HEK293 (cell line): ENCODE measurements at regions not wholly inside any gene's neighbourhood (a gene's known extent, or its start where the extent isn't known, plus 50 kb on each side); places are given as distances from the start of the nearest gene placed in this dataset.

Experiments
- CTCF ChIA-PET: fragments of 350-600 bp; formaldehyde crosslinking; extraction: SDS; loops from one replicate; lab custom pipeline; 2021; ENCODE audit warnings: antibody characterized with exemption; lab: Yijun Ruan, JAX
- POLR2A ChIA-PET: fragments of 300-600 bp; formaldehyde crosslinking; extraction: SDS; loops from one replicate; lab custom pipeline; 2020; ENCODE audit warnings: antibody characterized with exemption, inconsistent platforms; lab: Yijun Ruan, JAX
- H3K27ac ChIP-seq: fragments of 200-500 bp; sonication (Bioruptor generic); 2 replicates; pipeline ENCODE4 v1.5.1; 2014; ENCODE audit warnings: low read depth, low read length, control low read depth, inconsistent platforms; ENCODE audit errors: extremely low read depth
- H3K36me3 ChIP-seq, 2 experiments: fragments of 200-500 bp in 1 of 2; sonication (Bioruptor generic) in 1 of 2; 1 replicate in 1 of 2; 2 replicates in 1 of 2; pipeline ENCODE4 v1.5.1; 2014 to 2017; ENCODE audit warnings: inconsistent platforms in 2 of 2, low read length in 2 of 2; ENCODE audit not compliant: control insufficient read depth in 2 of 2, insufficient read depth in 1 of 2
- H3K4me1 ChIP-seq: fragments of 200-500 bp; sonication (Bioruptor generic); 2 replicates; pipeline ENCODE4 v1.5.1; 2014; ENCODE audit warnings: mild to moderate bottlenecking, low read length, inconsistent platforms; ENCODE audit not compliant: control insufficient read depth, insufficient read depth
- H3K4me3 ChIP-seq: 2 replicates; pipeline ENCODE4 v1.5.1; 2011; ENCODE audit warnings: low read depth, mild to moderate bottlenecking, control low read depth, low read length, moderate library complexity
- H3K9me3 ChIP-seq: fragments of 200-500 bp; sonication (Bioruptor generic); 2 replicates; pipeline ENCODE4 v1.5.1; 2014; ENCODE audit warnings: low read depth, low read length, inconsistent platforms; ENCODE audit not compliant: control insufficient read depth, insufficient read depth
- BCL6B ChIP-seq: fragments of 450-650 bp; formaldehyde crosslinking; IDR thresholded peaks from 2 replicates; pipeline ENCODE4 v1.5.1; 2017; ENCODE audit warnings: missing biosample characterization, missing genetic modification characterization
- HOXA7 ChIP-seq: sonication (generic); formaldehyde crosslinking; IDR thresholded peaks from 2 replicates; pipeline ENCODE4 v1.8.1; 2022; ENCODE audit warnings: missing genetic modification reagents, borderline replicate concordance
- KLF8 ChIP-seq: fragments of 450-650 bp; formaldehyde crosslinking; IDR thresholded peaks from 2 replicates; pipeline ENCODE4 v1.5.1; 2016; ENCODE audit warnings: missing biosample characterization, missing genetic modification characterization
- PRDM2 ChIP-seq: fragments of 450-650 bp; formaldehyde crosslinking; IDR thresholded peaks from 2 replicates; pipeline ENCODE4 v1.5.1; 2016; ENCODE audit warnings: missing biosample characterization, missing genetic modification characterization, borderline replicate concordance
- PRDM6 ChIP-seq: fragments of 450-650 bp; formaldehyde crosslinking; IDR thresholded peaks from 2 replicates; pipeline ENCODE4 v1.5.1; 2017; ENCODE audit warnings: missing biosample characterization, missing genetic modification characterization
- TRIM28 ChIP-seq: IDR thresholded peaks from 2 replicates; pipeline ENCODE4 v1.6.1; 2011; ENCODE audit warnings: low read length, control low read depth, borderline replicate concordance
- ZBTB17 ChIP-seq: fragments of 450-650 bp; formaldehyde crosslinking; IDR thresholded peaks from 2 replicates; pipeline ENCODE4 v1.5.1; 2016; ENCODE audit warnings: missing biosample characterization, missing genetic modification characterization
- ZFP3 ChIP-seq: fragments of 450-650 bp; formaldehyde crosslinking; IDR thresholded peaks from 2 replicates; pipeline ENCODE4 v1.5.1; 2016; ENCODE audit warnings: low read depth, missing biosample characterization, missing genetic modification characterization
- ZNF184 ChIP-seq: fragments of 450-650 bp; IDR thresholded peaks from 2 replicates; pipeline ENCODE4 v1.5.1; 2018; ENCODE audit warnings: missing biosample characterization, mild to moderate bottlenecking, missing genetic modification characterization
- ZNF202 ChIP-seq: fragments of 450-650 bp; formaldehyde crosslinking; IDR thresholded peaks from 2 replicates; pipeline ENCODE4 v1.5.1; 2016; ENCODE audit warnings: missing biosample characterization, missing genetic modification characterization, borderline replicate concordance
- ZNF221 ChIP-seq: fragments of 450-650 bp; formaldehyde crosslinking; IDR thresholded peaks from 2 replicates; pipeline ENCODE4 v1.5.1; 2017; ENCODE audit warnings: missing biosample characterization, missing genetic modification characterization, borderline replicate concordance
- ZNF26 ChIP-seq: fragments of 450-650 bp; formaldehyde crosslinking; IDR thresholded peaks from 2 replicates; pipeline ENCODE4 v1.5.1; 2016; ENCODE audit warnings: missing biosample characterization, missing genetic modification characterization
- ZNF521 ChIP-seq: fragments of 450-650 bp; formaldehyde crosslinking; IDR thresholded peaks from 2 replicates; pipeline ENCODE4 v1.5.1; 2017; ENCODE audit warnings: missing biosample characterization, mild to moderate bottlenecking, missing genetic modification characterization
- ZNF843 ChIP-seq: fragments of 450-650 bp; formaldehyde crosslinking; IDR thresholded peaks from 2 replicates; pipeline ENCODE4 v1.5.1; 2016; ENCODE audit warnings: missing biosample characterization, missing genetic modification characterization
- TF ChIP-seq, protein P1 (sequence below): fragments of 450-650 bp; formaldehyde crosslinking; optimal IDR thresholded peaks from 2 replicates; pipeline ENCODE3; 2016; ENCODE audit warnings: missing biosample characterization, mild to moderate bottlenecking, missing genetic modification characterization
- TF ChIP-seq, protein P2 (sequence below): fragments of 450-650 bp; formaldehyde crosslinking; IDR thresholded peaks from 2 replicates; pipeline ENCODE4 v1.5.1; 2016; ENCODE audit warnings: missing biosample characterization, missing genetic modification characterization, borderline replicate concordance

DNA sequence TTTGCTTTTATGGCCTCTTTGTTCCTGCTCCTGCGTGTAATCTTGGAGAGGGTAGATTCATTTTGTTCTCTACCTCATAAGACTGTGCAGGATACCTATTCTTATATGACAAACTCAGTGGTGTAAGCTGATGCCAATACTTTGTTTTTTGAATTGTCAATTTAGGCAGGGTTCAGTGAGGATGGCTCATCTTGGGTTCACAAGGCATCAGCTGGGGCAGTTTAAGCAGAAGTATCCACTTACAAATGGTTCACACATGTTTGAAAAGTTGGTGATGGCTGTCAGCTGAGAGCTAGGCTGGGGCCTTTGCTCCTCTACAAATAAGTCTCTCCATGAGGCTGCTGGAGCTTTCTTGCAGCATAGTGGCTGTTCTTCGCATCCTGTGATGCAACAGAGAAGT lies 920.6 kb upstream of the PIK3C3 start (continued):
- TF ChIP-seq PRDM2 (tag by site-specific recombination) = no peak
- TF ChIP-seq PRDM6 (tag by site-specific recombination) = no peak
- no peak for TF ChIP-seq ZNF221 (tag by site-specific recombination)
- no peak for TF ChIP-seq ZNF521
- TF ChIP-seq HOXA7 (CRISPR knock-in tag) = no peak
- no peak for TF ChIP-seq TRIM28

- ChIA-PET CTCF (no interaction called here), POLR2A (no interaction called here)
- H3K36me3 ChIP-seq = no peaks in the 10 kb centered on the region
- H3K27ac ChIP-seq = no peak overlapping the region
- no peak overlapping the region for H3K4me3 ChIP-seq
- TF ChIP-seq, protein P1, sequence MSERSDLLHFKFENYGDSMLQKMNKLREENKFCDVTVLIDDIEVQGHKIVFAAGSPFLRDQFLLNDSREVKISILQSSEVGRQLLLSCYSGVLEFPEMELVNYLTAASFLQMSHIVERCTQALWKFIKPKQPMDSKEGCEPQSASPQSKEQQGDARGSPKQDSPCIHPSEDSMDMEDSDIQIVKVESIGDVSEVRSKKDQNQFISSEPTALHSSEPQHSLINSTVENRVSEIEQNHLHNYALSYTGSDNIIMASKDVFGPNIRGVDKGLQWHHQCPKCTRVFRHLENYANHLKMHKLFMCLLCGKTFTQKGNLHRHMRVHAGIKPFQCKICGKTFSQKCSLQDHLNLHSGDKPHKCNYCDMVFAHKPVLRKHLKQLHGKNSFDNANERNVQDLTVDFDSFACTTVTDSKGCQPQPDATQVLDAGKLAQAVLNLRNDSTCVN (tag by site-specific recombination) = no peak
- TF ChIP-seq, protein P2, sequence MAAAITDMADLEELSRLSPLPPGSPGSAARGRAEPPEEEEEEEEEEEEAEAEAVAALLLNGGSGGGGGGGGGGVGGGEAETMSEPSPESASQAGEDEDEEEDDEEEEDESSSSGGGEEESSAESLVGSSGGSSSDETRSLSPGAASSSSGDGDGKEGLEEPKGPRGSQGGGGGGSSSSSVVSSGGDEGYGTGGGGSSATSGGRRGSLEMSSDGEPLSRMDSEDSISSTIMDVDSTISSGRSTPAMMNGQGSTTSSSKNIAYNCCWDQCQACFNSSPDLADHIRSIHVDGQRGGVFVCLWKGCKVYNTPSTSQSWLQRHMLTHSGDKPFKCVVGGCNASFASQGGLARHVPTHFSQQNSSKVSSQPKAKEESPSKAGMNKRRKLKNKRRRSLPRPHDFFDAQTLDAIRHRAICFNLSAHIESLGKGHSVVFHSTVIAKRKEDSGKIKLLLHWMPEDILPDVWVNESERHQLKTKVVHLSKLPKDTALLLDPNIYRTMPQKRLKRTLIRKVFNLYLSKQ (tag by site-specific recombination) = no peak
- TF ChIP-seq ZNF26 (tag by site-specific recombination) = no peak
- H3K4me1 ChIP-seq = no peaks in the 10 kb centered on the region
- H3K9me3 ChIP-seq = no peaks in the 10 kb centered on the region
These were observed 929.4 kb upstream of the PIK3C3 start for GRCh38 chr18:41025666-41026065.

DNA sequence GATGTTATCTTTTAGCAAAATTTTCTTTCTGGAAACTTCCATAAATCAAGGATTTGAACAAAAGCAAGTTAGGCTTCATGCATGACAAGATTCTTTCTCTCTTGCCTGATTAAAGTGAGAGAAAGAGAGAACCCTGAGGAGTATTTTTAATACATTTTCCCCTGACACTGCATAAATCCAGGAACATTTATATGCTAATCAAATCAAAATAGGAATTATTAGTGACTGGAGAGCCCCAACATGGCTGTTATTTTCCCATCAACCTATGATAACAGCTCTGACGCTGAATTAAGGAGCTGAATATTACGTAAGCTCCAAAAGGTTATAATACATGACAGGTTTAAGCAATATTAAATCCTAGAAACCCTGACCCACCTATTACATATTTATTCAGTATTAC lies 930.2 kb upstream of the PIK3C3 start:
- H3K4me3 ChIP-seq = no peak overlapping the region
- ChIA-PET POLR2A (no interaction called here), CTCF (interaction anchor here (0.7 kb wide), 1 partner anchor 165 kb away, joined by 3 read pairs; no protein-coding TSS in a partner anchor)
- no peaks in the 10 kb centered on the region for H3K36me3 ChIP-seq
- H3K4me1 ChIP-seq = no peaks in the 10 kb centered on the region
- no peaks in the 10 kb centered on the region for H3K9me3 ChIP-seq
- no peak overlapping the region for H3K27ac ChIP-seq
- TF ChIP-seq ZFP3 = no peak
- TF ChIP-seq BCL6B (tag by site-specific recombination) = no peak
- TF ChIP-seq ZNF843 = no peak
- TF ChIP-seq ZBTB17 = no peak
- TF ChIP-seq ZNF202 = no peak
- no peak for TF ChIP-seq ZNF184 (tag by site-specific recombination)
- TF ChIP-seq KLF8 (tag by site-specific recombination) = no peak
- TF ChIP-seq PRDM6 (tag by site-specific recombination) = no peak
